Neural cell (in vitro differentiated cells): ENCODE measurements at regions not wholly inside any gene's neighbourhood (a gene's known extent, or its start where the extent isn't known, plus 50 kb on each side); places are given as distances from the start of the nearest gene placed in this dataset.

Source experiments
- H2AFZ ChIP-seq: fragments of 200-600, 300-800 bp; sonication (generic), shearing (Covaris generic); 2 replicates; pipeline ENCODE4 v1.6.0; 2014; ENCODE audit warnings: low read depth, mild to moderate bottlenecking, antibody characterized with exemption, low read length, moderate library complexity
- H3F3A ChIP-seq: fragments of 200-600 bp; shearing (Covaris generic); 2 replicates; pipeline ENCODE4 v1.6.1; 2016; ENCODE audit warnings: mild to moderate bottlenecking, moderate library complexity, mixed read lengths, antibody characterized with exemption, low read length; ENCODE audit not compliant: insufficient read depth, poor library complexity, severe bottlenecking
- H3K27ac ChIP-seq: fragments of 200-600, 300-800 bp; sonication (generic), shearing (Covaris generic); 2 replicates; pipeline ENCODE4 v1.5.1; 2014; ENCODE audit warnings: mild to moderate bottlenecking, low read length, moderate library complexity
- H3K27me3 ChIP-seq: fragments of 300-800, 200-600 bp; sonication (generic), shearing (Covaris generic); 2 replicates; pipeline ENCODE4 v1.6.0; 2014; ENCODE audit warnings: mild to moderate bottlenecking, low read depth, low read length, moderate library complexity; ENCODE audit not compliant: insufficient read depth
- H3K36me3 ChIP-seq: fragments of 300-800, 200-600 bp; sonication (generic), shearing (Covaris generic); 2 replicates; pipeline ENCODE4 v1.5.1; 2014; ENCODE audit warnings: mild to moderate bottlenecking, antibody characterized with exemption, low read length, moderate library complexity; ENCODE audit not compliant: insufficient read depth
- H3K4me2 ChIP-seq: fragments of 300-800, 200-600 bp; sonication (generic), shearing (Covaris generic); 2 replicates; pipeline ENCODE4 v1.6.0; 2014; ENCODE audit warnings: mild to moderate bottlenecking, low read length
- H3K4me3 ChIP-seq: fragments of 300-800, 200-600 bp; sonication (generic), shearing (Covaris generic); 2 replicates; pipeline ENCODE4 v1.5.1; 2014; ENCODE audit warnings: mild to moderate bottlenecking, low read length, moderate library complexity
- H3K79me2 ChIP-seq: fragments of 200-600 bp; shearing (Covaris generic); replicated peaks from 2 replicates; pipeline ENCODE4 v1.6.0; 2014; ENCODE audit warnings: mild to moderate bottlenecking, low read length, moderate library complexity; ENCODE audit not compliant: insufficient read depth
- H3K9ac ChIP-seq: fragments of 300-800, 200-600 bp; sonication (generic), shearing (Covaris generic); 2 replicates; pipeline ENCODE4 v1.6.1; 2016; ENCODE audit warnings: mild to moderate bottlenecking, low read length, mixed read lengths
- H3K9me2 ChIP-seq: fragments of 200-600 bp; shearing (Covaris generic); 2 replicates; pipeline ENCODE4 v1.6.1; 2016; ENCODE audit warnings: mild to moderate bottlenecking, low read length, mixed read lengths; ENCODE audit not compliant: insufficient read depth
- H3K9me3 ChIP-seq: fragments of 200-600, 300-800 bp; sonication (generic), shearing (Covaris generic); 2 replicates; pipeline ENCODE4 v1.6.1; 2016; ENCODE audit warnings: mild to moderate bottlenecking, mixed run types, low read length, moderate library complexity, mixed read lengths
- H4K20me1 ChIP-seq: fragments of 200-600 bp; shearing (Covaris generic); 2 replicates; pipeline ENCODE4 v1.6.1; 2016; ENCODE audit warnings: mild to moderate bottlenecking, mixed run types; ENCODE audit not compliant: insufficient read depth
- EP300 ChIP-seq: fragments of 450-650 bp; conservative IDR thresholded peaks from 2 replicates; pipeline ENCODE4 v1.6.1; 2014; ENCODE audit warnings: antibody characterized with exemption, mild to moderate bottlenecking, moderate library complexity; ENCODE audit not compliant: poor library complexity, severe bottlenecking
- EZH2 ChIP-seq: fragments of 200-600, 300-800 bp; shearing (Covaris generic), sonication (generic); IDR thresholded peaks from 2 replicates; pipeline ENCODE4 v1.6.1; 2014; ENCODE audit warnings: antibody characterized with exemption, low read length, borderline replicate concordance, mild to moderate bottlenecking; ENCODE audit not compliant: insufficient read depth, poor library complexity, severe bottlenecking
- MXI1 ChIP-seq: fragments of 450-650 bp; conservative IDR thresholded peaks from 2 replicates; pipeline ENCODE4 v1.6.1; 2014; ENCODE audit warnings: antibody characterized with exemption, mild to moderate bottlenecking; ENCODE audit not compliant: poor library complexity, severe bottlenecking
- POLR2AphosphoS5 ChIP-seq: IDR thresholded peaks from 2 replicates; pipeline ENCODE4 v1.6.1; 2012
- RAD21 ChIP-seq: fragments of 450-650 bp; conservative IDR thresholded peaks from 2 replicates; pipeline ENCODE4 v1.6.1; 2014; ENCODE audit warnings: antibody characterized with exemption, mild to moderate bottlenecking, moderate library complexity
- SMC3 ChIP-seq: fragments of 450-650 bp; conservative IDR thresholded peaks from 2 replicates; pipeline ENCODE4 v1.6.1; 2014; ENCODE audit warnings: antibody characterized with exemption, mild to moderate bottlenecking, moderate library complexity; ENCODE audit not compliant: poor library complexity
- TAF1 ChIP-seq: IDR thresholded peaks from 2 replicates; pipeline ENCODE4 v1.6.1; 2012; ENCODE audit warnings: low read depth
- TF ChIP-seq, protein P1 (sequence below): IDR thresholded peaks from 2 replicates; pipeline ENCODE4 v1.6.1; 2012; ENCODE audit warnings: borderline replicate concordance
- TF ChIP-seq, protein P2 (sequence below): fragments of 450-650 bp; IDR thresholded peaks from 2 replicates; pipeline ENCODE4 v1.5.1; 2014; ENCODE audit warnings: antibody characterized with exemption, mild to moderate bottlenecking, moderate library complexity; ENCODE audit not compliant: poor library complexity, severe bottlenecking

DNA sequence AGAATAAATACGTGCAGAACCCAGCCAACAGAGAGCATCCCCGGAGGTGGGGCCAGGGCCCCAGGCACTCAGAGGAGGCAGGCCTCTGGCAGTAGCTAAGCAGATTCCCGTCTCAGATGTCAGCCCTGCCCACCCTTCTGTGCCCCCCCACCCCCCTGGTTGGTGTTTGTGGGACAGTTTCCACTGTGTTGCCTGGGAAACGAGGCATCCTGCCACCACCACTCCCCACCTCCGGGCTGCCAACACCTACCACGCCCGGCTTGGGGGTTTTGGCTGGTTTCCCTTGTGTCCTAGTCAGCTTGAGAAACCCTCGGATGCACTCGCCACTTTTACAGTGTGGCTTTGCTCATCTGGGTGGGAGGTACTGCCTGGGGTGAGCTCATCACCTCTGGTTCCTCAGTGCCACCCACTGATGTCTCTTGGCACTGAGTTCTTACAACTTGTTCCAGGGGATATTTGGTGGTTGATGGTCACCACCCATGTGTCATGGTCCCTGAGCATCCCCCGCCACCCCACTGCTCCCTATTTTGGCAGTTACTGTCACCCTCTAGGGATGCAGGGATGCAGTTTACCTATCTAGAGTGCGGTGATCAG lies 72.4 kb upstream of the YWHAQ start:
- Histone ChIP-seq H3K9me3 (no peaks in the 10 kb centered on the region), H3K36me3 (no peaks in the 10 kb centered on the region), H3K9ac (no peak overlapping the region), H3K4me2 (no peak overlapping the region), H2AFZ (no peak overlapping the region), H3K4me3 (no peak overlapping the region), H3F3A (no peaks in the 10 kb centered on the region), H4K20me1 (no peaks in the 10 kb centered on the region), H3K27ac (no peak overlapping the region), H3K27me3 (no peaks in the 10 kb centered on the region), H3K79me2 (no peaks in the 10 kb centered on the region), H3K9me2 (no peaks in the 10 kb centered on the region)
- TF ChIP-seq TAF1 (no peak), EP300 (no peak), POLR2AphosphoS5 (no peak), RAD21 (no peak), SMC3 (no peak), MXI1 (no peak), EZH2 (no peak)
- TF ChIP-seq, protein P1, sequence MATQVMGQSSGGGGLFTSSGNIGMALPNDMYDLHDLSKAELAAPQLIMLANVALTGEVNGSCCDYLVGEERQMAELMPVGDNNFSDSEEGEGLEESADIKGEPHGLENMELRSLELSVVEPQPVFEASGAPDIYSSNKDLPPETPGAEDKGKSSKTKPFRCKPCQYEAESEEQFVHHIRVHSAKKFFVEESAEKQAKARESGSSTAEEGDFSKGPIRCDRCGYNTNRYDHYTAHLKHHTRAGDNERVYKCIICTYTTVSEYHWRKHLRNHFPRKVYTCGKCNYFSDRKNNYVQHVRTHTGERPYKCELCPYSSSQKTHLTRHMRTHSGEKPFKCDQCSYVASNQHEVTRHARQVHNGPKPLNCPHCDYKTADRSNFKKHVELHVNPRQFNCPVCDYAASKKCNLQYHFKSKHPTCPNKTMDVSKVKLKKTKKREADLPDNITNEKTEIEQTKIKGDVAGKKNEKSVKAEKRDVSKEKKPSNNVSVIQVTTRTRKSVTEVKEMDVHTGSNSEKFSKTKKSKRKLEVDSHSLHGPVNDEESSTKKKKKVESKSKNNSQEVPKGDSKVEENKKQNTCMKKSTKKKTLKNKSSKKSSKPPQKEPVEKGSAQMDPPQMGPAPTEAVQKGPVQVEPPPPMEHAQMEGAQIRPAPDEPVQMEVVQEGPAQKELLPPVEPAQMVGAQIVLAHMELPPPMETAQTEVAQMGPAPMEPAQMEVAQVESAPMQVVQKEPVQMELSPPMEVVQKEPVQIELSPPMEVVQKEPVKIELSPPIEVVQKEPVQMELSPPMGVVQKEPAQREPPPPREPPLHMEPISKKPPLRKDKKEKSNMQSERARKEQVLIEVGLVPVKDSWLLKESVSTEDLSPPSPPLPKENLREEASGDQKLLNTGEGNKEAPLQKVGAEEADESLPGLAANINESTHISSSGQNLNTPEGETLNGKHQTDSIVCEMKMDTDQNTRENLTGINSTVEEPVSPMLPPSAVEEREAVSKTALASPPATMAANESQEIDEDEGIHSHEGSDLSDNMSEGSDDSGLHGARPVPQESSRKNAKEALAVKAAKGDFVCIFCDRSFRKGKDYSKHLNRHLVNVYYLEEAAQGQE = no peak
- TF ChIP-seq, protein P2, sequence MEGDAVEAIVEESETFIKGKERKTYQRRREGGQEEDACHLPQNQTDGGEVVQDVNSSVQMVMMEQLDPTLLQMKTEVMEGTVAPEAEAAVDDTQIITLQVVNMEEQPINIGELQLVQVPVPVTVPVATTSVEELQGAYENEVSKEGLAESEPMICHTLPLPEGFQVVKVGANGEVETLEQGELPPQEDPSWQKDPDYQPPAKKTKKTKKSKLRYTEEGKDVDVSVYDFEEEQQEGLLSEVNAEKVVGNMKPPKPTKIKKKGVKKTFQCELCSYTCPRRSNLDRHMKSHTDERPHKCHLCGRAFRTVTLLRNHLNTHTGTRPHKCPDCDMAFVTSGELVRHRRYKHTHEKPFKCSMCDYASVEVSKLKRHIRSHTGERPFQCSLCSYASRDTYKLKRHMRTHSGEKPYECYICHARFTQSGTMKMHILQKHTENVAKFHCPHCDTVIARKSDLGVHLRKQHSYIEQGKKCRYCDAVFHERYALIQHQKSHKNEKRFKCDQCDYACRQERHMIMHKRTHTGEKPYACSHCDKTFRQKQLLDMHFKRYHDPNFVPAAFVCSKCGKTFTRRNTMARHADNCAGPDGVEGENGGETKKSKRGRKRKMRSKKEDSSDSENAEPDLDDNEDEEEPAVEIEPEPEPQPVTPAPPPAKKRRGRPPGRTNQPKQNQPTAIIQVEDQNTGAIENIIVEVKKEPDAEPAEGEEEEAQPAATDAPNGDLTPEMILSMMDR = no peak

DNA sequence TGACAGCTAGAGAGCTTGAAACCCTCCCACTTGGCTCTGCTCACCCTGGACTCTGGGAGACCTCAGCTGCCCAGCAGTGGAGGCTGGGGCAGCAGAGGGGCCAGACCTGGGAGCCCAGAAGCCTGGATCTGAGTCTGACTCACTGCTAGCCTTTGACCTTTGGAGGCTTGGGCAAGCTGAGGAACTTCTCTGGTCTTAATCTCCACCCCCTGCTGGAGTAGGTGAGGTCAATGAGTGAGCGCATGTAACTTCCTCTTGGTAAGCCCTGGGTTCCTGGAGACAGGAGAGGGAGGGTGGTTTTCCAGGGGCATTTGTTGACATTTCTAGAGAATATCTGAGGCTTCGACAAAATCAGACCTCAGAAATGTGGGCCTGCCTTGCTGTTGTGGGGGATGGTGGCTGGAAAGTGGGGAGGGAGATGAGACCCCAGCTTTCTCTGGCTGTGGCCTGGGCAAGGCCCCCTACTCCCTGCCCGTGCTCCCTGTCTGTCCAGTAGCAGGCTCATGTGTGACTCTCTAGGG lies 73.0 kb upstream of the YWHAQ start:
- H3K27me3 ChIP-seq = no peaks in the 10 kb centered on the region
- H3K9me2 ChIP-seq = no peaks in the 10 kb centered on the region
- H3K79me2 ChIP-seq = no peaks in the 10 kb centered on the region
- no peak overlapping the region for H3K4me3 ChIP-seq
- no peaks in the 10 kb centered on the region for H4K20me1 ChIP-seq
- no peak overlapping the region for H3K27ac ChIP-seq
- H3K4me2 ChIP-seq = no peak overlapping the region
- H3K36me3 ChIP-seq = no peaks in the 10 kb centered on the region
- H3F3A ChIP-seq = no peaks in the 10 kb centered on the region
- H3K9ac ChIP-seq = no peak overlapping the region
- TF ChIP-seq POLR2AphosphoS5 = no peak
- TF ChIP-seq, protein P2 = no peak
- TF ChIP-seq EZH2 = no peak
- TF ChIP-seq TAF1 = no peak
- TF ChIP-seq RAD21 = no peak
- no peak for TF ChIP-seq SMC3
- TF ChIP-seq, protein P1 = no peak
- TF ChIP-seq EP300 = no peak
- no peak for TF ChIP-seq MXI1
- H2AFZ ChIP-seq = no peak overlapping the region
- no peaks in the 10 kb centered on the region for H3K9me3 ChIP-seq
